ENCODE measurements at regions not wholly inside any gene's neighbourhood (a gene's known extent, or its start where the extent isn't known, plus 50 kb on each side); places are given as distances from the start of the nearest gene placed in this dataset.
A peak's percentile ranks its signal among the peaks of the same experiment; 100 is the strongest.
"Not testable (repeated sequence)": the region's sequence is repeated elsewhere in the genome, so short reads cannot be mapped to it uniquely, and the experiment has no call there.

- DNase-seq (ENCODE audit: low read depth in 4 of 4, low spot score in 3 of 4) = no peak
Observed at GRCh38 chr18:60319129-60319528, 53.4 kb downstream of the MC4R start.

- no peak for DNase-seq (ENCODE audit: low read depth in 4 of 4, low spot score in 3 of 4)
Observed at GRCh38 chr18:60311676-60312360, 60.8 kb downstream of the MC4R start.

GRCh38 chr18:60295674-60296073, 76.9 kb downstream of the MC4R start:
- DNase-seq (ENCODE audit: low read depth in 4 of 4, low spot score in 3 of 4) = peak in 2 of 4 donors; percentile 1 to 16

- DNase-seq (ENCODE audit: low read depth in 4 of 4, low spot score in 3 of 4) = no peak
Observed at GRCh38 chr18:60292186-60292585, 80.4 kb downstream of the MC4R start.

GRCh38 chr18:60279391-60279790, 93.2 kb downstream of the MC4R start:
- DNase-seq (ENCODE audit: low read depth in 4 of 4, low spot score in 3 of 4) = no peak

- DNase-seq (ENCODE audit: low read depth in 4 of 4, low spot score in 3 of 4) = no peak
Observed at GRCh38 chr18:60277855-60278480, 94.6 kb downstream of the MC4R start.

- DNase-seq (ENCODE audit: low read depth in 4 of 4, low spot score in 3 of 4) = no peak
Observed at GRCh38 chr18:60267391-60268058, 105.0 kb downstream of the MC4R start.

- DNase-seq (ENCODE audit: low read depth in 4 of 4, low spot score in 3 of 4) = no peak
Observed at GRCh38 chr18:60266558-60266957, 106.0 kb downstream of the MC4R start.

- DNase-seq (ENCODE audit: low read depth in 4 of 4, low spot score in 3 of 4) = no peak
Observed at GRCh38 chr18:60259052-60259681, 113.4 kb downstream of the MC4R start.

- no peak for DNase-seq (ENCODE audit: low read depth in 4 of 4, low spot score in 3 of 4)
Observed at GRCh38 chr18:60249388-60249787, 123.2 kb downstream of the MC4R start.

GRCh38 chr18:60248336-60249330, 123.9 kb downstream of the MC4R start:
- DNase-seq (ENCODE audit: low read depth in 4 of 4, low spot score in 3 of 4) = no peak

GRCh38 chr18:60247103-60247502, 125.5 kb downstream of the MC4R start:
- no peak for DNase-seq (ENCODE audit: low read depth in 4 of 4, low spot score in 3 of 4)

GRCh38 chr18:60246606-60247005, 126.0 kb downstream of the MC4R start:
- no peak for DNase-seq (ENCODE audit: low read depth in 4 of 4, low spot score in 3 of 4)

- DNase-seq (ENCODE audit: low read depth in 4 of 4, low spot score in 3 of 4) = no peak
Observed at GRCh38 chr18:60245096-60245495, 127.5 kb downstream of the MC4R start.

GRCh38 chr18:60239024-60239710, 133.4 kb downstream of the MC4R start:
- not testable (repeated sequence) for DNase-seq (ENCODE audit: low read depth in 4 of 4, low spot score in 3 of 4)

- DNase-seq (ENCODE audit: low read depth in 4 of 4, low spot score in 3 of 4) = no peak
Observed at GRCh38 chr18:60235164-60235563, 137.4 kb downstream of the MC4R start.

GRCh38 chr18:60232541-60232940, 140.0 kb downstream of the MC4R start:
- no peak for DNase-seq (ENCODE audit: low read depth in 4 of 4, low spot score in 3 of 4)

- DNase-seq (ENCODE audit: low read depth in 4 of 4, low spot score in 3 of 4) = no peak
Observed at GRCh38 chr18:60228609-60229595, 143.7 kb downstream of the MC4R start.

Data from left renal pelvis (tissue), 4 donors.